SK-N-SH treated with all-trans-retinoic acid at 6 μM for 48 hours (cell line): ENCODE measurements at regions not wholly inside any gene's neighbourhood (a gene's known extent, or its start where the extent isn't known, plus 50 kb on each side); places are given as distances from the start of the nearest gene placed in this dataset.

Experiments
- ATAC-seq: fragments of 200-7000 bp; cut with Tn5 transposase; 3 replicates; pipeline ENCODE4 v1.9.1; 2020; ENCODE audit warnings: mild to moderate bottlenecking, moderate library complexity
- ARNTL ChIP-seq: fragments of 450-650 bp; formaldehyde crosslinking; IDR thresholded peaks from 2 replicates; pipeline ENCODE4 v1.5.0; 2020; ENCODE audit warnings: low read depth, mild to moderate bottlenecking, moderate library complexity, borderline replicate concordance
- BACH2 ChIP-seq: fragments of 250-450 bp; sonication (Bioruptor Pico); IDR thresholded peaks from 2 replicates; pipeline ENCODE4 v1.9.0; 2021; ENCODE audit warnings: mild to moderate bottlenecking, borderline replicate concordance
- CSDC2 ChIP-seq: fragments of 250-450 bp; sonication (Bioruptor Pico); IDR thresholded peaks from 2 replicates; pipeline ENCODE4 v1.5.0; 2020; ENCODE audit warnings: mild to moderate bottlenecking, moderate library complexity
- CSRNP3 ChIP-seq: fragments of 250-450 bp; sonication (Bioruptor Pico); IDR thresholded peaks from 2 replicates; pipeline ENCODE4 v1.5.1; 2021; ENCODE audit warnings: mild to moderate bottlenecking, moderate library complexity
- ESRRG ChIP-seq: fragments of 250-450 bp; sonication (Bioruptor Pico); IDR thresholded peaks from 2 replicates; pipeline ENCODE4 v1.6.1; 2021; ENCODE audit warnings: mild to moderate bottlenecking
- ISL1 ChIP-seq: fragments of 250-450 bp; sonication (Bioruptor Pico); IDR thresholded peaks from 2 replicates; pipeline ENCODE4 v2.1.2; 2022; ENCODE audit warnings: mild to moderate bottlenecking, moderate library complexity
- OSR1 ChIP-seq: fragments of 250-450 bp; sonication (Bioruptor Pico); IDR thresholded peaks from 2 replicates; pipeline ENCODE4 v1.8.0; 2022; ENCODE audit warnings: moderate library complexity, mild to moderate bottlenecking, inconsistent platforms
- PATZ1 ChIP-seq: fragments of 250-450 bp; sonication (Bioruptor Pico); IDR thresholded peaks from 2 replicates; pipeline ENCODE4 v1.8.0; 2020; ENCODE audit warnings: mild to moderate bottlenecking, moderate library complexity, borderline replicate concordance
- RARB ChIP-seq: fragments of 250-450 bp; sonication (Bioruptor Pico); IDR thresholded peaks from 2 replicates; pipeline ENCODE4 v1.8.0; 2021; ENCODE audit warnings: mild to moderate bottlenecking, moderate library complexity
- TCF4 ChIP-seq: fragments of 250-450 bp; sonication (Bioruptor Pico); IDR thresholded peaks from 2 replicates; pipeline ENCODE4 v1.8.0; 2021; ENCODE audit warnings: mild to moderate bottlenecking, moderate library complexity, borderline replicate concordance
- TOX ChIP-seq: fragments of 250-450 bp; sonication (Bioruptor Pico); IDR thresholded peaks from 2 replicates; pipeline ENCODE4 v1.8.0; 2021; ENCODE audit warnings: mild to moderate bottlenecking, moderate library complexity, borderline replicate concordance
- ZC3H10 ChIP-seq: fragments of 250-450 bp; sonication (Bioruptor Pico); IDR thresholded peaks from 2 replicates; pipeline ENCODE4 v1.5.1; 2021; ENCODE audit warnings: mild to moderate bottlenecking, moderate library complexity
- ZFP30 ChIP-seq: fragments of 450-650 bp; formaldehyde crosslinking; IDR thresholded peaks from 2 replicates; pipeline ENCODE4 v1.5.0; 2022; ENCODE audit warnings: mild to moderate bottlenecking, moderate library complexity
- ZNF565 ChIP-seq: fragments of 450-650 bp; formaldehyde crosslinking; conservative IDR thresholded peaks from 2 replicates; pipeline ENCODE4 v1.5.0; 2020; ENCODE audit warnings: low read depth, mild to moderate bottlenecking, moderate library complexity
- ZNF70 ChIP-seq: fragments of 450-650 bp; formaldehyde crosslinking; IDR thresholded peaks from 2 replicates; pipeline ENCODE4 v1.5.0; 2020; ENCODE audit warnings: mild to moderate bottlenecking, moderate library complexity
- ZNF8 ChIP-seq: fragments of 450-650 bp; formaldehyde crosslinking; IDR thresholded peaks from 2 replicates; pipeline ENCODE4 v1.5.0; 2020; ENCODE audit warnings: mild to moderate bottlenecking, moderate library complexity
- TF ChIP-seq, protein P1 (sequence below): fragments of 250-450 bp; sonication (Bioruptor Pico); IDR thresholded peaks from 2 replicates; pipeline ENCODE4 v1.8.0; 2021; ENCODE audit warnings: low read depth, mild to moderate bottlenecking, moderate library complexity, borderline replicate concordance
- TF ChIP-seq, protein P2 (sequence below): fragments of 250-450 bp; sonication (Bioruptor Pico); IDR thresholded peaks from 2 replicates; pipeline ENCODE4 v1.5.1; 2020; ENCODE audit warnings: low read depth, mild to moderate bottlenecking, moderate library complexity

DNA sequence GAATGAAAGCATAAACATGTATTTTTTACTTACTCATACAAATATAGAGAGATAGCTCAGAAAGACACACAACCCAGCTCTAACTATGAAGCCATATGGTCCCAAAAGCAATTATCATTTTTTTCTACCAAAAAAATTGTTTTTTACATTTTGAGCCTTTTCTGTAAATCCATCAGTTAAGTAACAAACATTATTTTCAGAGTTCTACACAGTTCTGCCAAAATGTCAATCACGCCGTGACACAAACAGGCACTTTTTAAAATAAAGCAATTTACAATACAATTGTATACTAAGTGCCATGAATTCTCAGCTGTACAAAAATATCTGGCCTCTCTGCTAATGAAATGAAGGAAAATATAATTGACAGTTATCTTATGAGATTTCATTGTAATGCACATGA lies 201.4 kb upstream of the ID4 start:
- no peak for ATAC-seq
- no peak for TF ChIP-seq ZNF70 (CRISPR knock-in tag)
- TF ChIP-seq ZC3H10: no peak
- TF ChIP-seq ZFP30: no peak
- no peak for TF ChIP-seq PATZ1 (CRISPR knock-in tag)
- no peak for TF ChIP-seq ARNTL (CRISPR knock-in tag)
- TF ChIP-seq CSRNP3 (CRISPR knock-in tag): no peak
- no peak for TF ChIP-seq OSR1

GRCh38 chr6:19637010-19637409 lies 200.2 kb upstream of the ID4 start:
- ATAC-seq: no peak
- no peak for TF ChIP-seq ESRRG (CRISPR knock-in tag)
- TF ChIP-seq ZC3H10: no peak
- TF ChIP-seq, protein P1, sequence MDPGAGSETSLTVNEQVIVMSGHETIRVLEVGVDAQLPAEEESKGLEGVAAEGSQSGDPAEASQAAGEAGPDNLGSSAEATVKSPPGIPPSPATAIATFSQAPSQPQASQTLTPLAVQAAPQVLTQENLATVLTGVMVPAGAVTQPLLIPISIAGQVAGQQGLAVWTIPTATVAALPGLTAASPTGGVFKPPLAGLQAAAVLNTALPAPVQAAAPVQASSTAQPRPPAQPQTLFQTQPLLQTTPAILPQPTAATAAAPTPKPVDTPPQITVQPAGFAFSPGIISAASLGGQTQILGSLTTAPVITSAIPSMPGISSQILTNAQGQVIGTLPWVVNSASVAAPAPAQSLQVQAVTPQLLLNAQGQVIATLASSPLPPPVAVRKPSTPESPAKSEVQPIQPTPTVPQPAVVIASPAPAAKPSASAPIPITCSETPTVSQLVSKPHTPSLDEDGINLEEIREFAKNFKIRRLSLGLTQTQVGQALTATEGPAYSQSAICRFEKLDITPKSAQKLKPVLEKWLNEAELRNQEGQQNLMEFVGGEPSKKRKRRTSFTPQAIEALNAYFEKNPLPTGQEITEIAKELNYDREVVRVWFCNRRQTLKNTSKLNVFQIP (CRISPR knock-in tag): no peak
- TF ChIP-seq RARB (CRISPR knock-in tag): no peak
- no peak for TF ChIP-seq ZNF70 (CRISPR knock-in tag)
- TF ChIP-seq ZNF565: no peak
- TF ChIP-seq TCF4 (CRISPR knock-in tag): no peak
- TF ChIP-seq TOX (CRISPR knock-in tag): no peak
- no peak for TF ChIP-seq ISL1 (CRISPR knock-in tag)
- no peak for TF ChIP-seq CSDC2 (CRISPR knock-in tag)
- no peak for TF ChIP-seq ARNTL (CRISPR knock-in tag)
- no peak for TF ChIP-seq PATZ1 (CRISPR knock-in tag)
- no peak for TF ChIP-seq BACH2 (CRISPR knock-in tag)
- no peak for TF ChIP-seq ZNF8 (CRISPR knock-in tag)

DNA sequence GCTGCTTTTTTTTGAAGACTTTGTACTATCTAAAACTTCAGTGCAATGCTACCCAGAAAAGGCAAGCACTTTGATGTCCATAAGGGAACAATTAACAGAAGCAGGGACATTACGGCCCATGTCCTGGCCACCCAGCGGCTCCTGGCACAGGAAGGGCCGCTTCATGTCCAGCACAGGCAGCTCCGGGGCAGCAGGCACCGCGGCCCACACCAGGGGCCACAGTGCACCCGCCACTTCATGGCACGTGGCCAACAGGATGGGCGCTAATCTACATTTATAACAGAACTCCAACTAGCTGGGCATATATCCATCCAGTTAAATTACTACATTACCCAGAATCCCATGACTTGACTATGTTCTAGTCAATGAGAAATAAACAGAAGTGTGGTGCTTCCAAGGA lies 198.2 kb upstream of the ID4 start:
- TF ChIP-seq, protein P2, sequence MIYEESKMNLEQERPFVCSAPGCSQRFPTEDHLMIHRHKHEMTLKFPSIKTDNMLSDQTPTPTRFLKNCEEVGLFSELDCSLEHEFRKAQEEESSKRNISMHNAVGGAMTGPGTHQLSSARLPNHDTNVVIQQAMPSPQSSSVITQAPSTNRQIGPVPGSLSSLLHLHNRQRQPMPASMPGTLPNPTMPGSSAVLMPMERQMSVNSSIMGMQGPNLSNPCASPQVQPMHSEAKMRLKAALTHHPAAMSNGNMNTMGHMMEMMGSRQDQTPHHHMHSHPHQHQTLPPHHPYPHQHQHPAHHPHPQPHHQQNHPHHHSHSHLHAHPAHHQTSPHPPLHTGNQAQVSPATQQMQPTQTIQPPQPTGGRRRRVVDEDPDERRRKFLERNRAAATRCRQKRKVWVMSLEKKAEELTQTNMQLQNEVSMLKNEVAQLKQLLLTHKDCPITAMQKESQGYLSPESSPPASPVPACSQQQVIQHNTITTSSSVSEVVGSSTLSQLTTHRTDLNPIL (CRISPR knock-in tag): no peak
- TF ChIP-seq ZC3H10: no peak
- no peak for ATAC-seq

GRCh38 chr6:19643287-19643686 lies 193.9 kb upstream of the ID4 start:
- TF ChIP-seq ZNF70 (CRISPR knock-in tag) (no peak), ESRRG (CRISPR knock-in tag) (no peak), PATZ1 (CRISPR knock-in tag) (no peak), ARNTL (CRISPR knock-in tag) (no peak), BACH2 (CRISPR knock-in tag) (no peak), TCF4 (CRISPR knock-in tag) (no peak)
- TF ChIP-seq, protein P2 (CRISPR knock-in tag): no peak
- TF ChIP-seq, all 23 proteins: peak for 0
- ATAC-seq: no peak
